Activated CD4-positive, alpha-beta T cell treated with anti-CD3 and anti-CD28 coated beads, Interleukin-2, amount 50 U/mL, for 1 hour (primary cell): ENCODE measurements at regions not wholly inside any gene's neighbourhood (a gene's known extent, or its start where the extent isn't known, plus 50 kb on each side); places are given as distances from the start of the nearest gene placed in this dataset.
"Not testable (repeated sequence)": the region's sequence is repeated elsewhere in the genome, so short reads cannot be mapped to it uniquely, and the experiment has no call there.

ENCODE experiments used
- DNase-seq: peaks from one replicate; pipeline ENCODE4 v3.0.0-alpha.2; 2020

DNA sequence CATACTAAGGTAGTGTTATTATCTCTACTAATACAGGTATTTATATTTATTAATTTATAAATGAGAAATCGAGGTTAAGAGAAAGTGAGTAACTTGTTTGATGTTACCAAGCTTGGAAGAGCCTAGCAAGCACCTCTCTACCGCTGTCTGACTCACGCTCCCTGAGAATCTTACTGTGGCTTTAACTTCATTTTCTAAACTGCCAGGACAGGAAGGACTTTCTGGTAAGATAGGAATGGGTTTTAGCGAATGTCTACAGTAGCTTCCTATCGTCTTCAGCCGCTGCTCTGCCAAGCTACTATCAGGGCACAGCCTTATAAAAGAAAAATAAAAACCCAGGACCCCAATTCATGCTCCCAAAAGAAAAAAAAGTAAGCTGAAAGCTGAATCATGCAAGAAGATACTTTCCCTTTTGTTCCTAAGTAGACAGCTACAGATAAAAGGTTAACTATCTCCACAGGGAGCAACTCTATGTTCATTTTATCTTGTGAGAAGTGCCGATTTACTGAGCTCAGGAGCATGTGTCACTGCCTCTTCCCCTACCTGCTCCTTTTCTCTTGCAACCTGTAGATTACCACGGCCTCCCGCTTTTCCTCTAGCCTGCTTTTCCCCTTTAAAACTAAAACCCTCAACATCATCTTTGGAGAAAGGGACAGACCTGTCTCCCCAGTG, 60.2 kb downstream of the THNSL1 start:
- DNase-seq: no peak

DNA sequence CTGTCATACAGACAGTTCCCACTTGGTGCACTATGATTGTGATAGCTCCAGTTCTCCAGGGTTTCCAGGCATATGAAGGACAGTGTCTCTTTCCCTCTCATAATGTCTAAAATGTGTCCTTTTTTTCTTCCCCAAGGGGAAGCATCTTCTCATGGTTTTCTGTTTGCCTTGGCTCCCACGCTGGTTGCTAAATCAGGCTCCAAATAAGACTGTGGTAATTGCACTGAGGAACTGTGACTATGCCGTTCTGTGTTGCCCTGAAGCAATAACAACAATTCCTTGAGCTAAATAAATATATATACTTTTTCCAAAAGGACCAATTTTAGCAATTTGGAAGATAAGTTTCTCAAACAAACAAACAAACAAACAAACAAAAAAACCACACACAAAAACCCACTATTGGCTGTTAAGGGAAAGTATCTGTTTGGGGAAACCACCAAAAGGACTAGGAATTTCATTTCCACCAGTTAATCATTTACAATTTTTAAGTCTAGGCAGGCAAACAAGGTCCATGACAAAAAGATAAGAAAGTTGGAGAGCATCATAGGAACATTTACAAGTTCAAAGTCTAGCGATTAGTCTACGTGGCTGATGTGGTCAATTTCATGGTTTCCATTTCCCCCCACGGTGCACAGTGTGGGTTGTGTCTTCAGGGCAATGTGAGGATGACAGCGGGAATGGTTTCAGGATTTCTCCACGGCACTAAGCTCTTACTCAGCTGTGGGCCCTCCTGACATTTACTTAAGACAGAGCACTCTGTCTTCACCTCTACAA, 62.4 kb downstream of the THNSL1 start:
- DNase-seq: no peak

DNA sequence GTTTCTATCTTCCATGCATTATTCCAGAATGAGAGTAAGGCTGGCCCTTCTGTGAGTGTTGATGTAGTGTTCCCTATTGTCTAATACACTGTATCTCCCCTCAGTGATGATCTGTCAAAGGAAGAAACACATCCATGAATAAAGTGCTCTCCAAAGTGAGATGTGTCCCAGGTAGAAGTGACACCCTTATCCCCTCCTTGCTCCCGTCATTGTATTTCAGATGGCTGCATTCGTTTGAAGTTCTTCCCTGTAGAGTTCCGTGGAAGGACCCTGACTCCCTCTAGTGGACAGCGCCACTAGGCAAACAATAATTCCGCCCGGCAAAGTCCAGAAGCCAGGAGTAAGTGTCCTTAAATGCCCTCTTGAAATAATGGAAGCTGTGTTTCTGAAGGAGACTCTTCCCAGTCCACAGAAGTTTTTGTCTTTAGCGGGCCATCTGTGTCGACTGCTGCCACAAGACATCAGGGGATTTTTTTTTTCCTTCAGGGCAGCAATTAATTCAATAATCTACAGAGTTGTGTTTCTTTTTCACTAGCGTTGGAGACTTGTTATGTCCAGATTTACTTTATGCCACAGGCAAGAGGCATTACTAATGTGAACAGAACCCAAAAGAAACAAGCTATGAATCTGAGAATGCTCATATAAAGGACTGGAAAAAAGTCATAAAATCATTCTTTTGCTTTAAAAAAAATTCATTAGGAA, 64.6 kb downstream of the THNSL1 start:
- DNase-seq: peak; percentile 55

DNA sequence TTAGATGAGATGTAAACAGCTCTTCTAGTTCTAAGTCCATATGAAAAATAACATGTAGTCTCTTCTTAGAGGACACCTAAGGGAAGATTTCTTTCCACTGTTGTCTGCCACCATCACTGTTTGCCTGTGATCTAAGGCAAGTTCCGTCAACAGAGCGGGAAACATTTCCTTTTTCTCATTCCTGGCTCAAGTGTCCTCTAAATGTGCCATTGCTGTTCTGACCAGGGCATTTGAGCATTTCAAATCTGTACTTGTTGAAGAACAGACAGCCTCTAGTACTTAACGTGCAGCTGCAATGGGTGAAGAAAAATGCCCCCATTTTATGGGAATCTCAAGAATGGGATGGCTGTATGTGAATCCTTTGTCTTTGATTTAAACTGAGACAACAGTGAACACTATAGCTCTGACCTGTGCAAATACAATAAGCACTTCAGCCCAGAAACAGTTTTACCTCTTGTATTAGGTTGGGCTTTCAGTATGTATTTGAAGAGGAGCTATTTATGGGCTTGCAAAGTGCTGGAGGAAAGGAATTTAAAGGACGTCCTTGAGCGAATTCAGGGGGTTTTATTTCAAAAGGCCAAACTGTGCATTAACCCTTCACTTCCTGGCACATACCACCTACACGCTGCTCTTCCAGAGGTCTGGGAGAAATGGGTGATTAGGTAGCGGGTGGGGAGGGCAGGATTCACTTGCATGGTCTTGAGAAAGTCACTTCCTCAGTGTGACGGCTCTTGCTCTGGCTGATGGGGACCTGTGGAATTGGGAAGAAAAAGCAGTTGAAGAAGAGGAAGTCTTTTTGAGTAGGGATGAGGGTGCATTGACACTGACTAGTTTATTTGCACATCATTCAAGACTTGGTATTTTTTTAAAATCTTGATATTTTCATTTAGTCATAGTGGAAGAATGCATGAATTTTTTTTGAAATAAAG, 66.1 kb downstream of the THNSL1 start:
- no peak for DNase-seq

DNA sequence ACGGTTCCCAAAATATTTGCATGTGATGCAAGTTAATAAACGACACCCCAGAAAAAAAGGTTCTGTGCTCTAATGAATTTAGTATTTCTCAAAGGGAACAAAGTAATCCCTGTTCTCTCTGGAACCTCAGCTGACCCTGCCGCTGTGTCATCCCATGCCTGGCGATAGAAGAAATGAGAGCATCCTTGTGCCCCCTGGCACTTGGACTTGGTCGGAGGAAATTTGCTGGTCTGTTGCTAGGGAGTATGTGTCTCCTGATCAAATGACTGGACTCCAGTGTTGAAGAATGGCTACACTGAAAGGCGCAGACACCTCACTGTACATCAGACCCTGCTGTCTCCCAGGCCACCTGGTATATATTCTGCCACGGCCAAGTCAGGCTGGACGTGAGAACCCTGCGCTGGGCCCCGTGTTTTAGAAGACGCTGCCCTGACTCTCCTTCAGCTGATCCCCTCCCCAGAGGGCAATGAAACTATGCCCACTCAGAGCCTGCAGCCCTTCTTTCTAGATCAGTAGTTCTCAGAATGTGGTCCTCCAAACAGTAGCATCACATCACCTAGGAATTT, 67.2 kb downstream of the THNSL1 start:
- no peak for DNase-seq

DNA sequence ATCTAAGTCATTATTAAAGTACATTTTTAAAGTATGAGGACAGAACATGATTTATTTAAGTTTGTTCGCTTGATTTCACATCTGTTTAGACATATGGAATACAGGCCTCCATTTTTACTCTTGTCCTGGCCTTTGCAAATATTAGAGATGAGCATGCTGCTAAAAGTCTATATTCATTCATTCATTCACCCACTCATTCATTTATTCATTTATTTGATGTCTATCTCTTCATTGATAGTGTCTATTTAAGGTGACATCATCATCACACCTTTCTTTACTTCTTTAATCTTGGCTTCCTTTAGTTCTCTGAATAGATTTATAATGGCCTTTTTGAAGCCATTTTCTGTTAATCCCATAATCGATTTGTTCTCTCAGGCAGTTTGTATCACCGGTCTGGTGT, 68.0 kb downstream of the THNSL1 start:
- DNase-seq: no peak

DNA sequence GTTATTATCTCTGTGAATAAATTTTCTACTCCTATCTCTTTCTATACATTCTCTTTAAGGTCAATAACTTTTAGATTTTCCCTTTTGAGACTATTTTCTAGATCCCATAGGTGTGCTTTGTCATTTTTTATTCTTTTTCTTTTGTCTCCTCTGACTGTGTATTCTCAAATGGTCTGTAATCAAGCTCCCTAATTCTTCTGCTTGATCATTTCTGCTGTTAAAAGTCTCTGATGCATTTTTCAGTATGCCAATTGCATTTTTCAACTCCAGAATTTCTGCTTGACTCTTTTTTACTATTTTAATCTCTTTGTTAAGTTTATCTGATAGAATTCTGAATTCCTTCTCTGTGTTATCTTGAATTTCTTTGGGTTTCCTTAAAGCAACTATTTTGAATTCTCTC, 78.2 kb downstream of the THNSL1 start:
- DNase-seq: no peak

DNA sequence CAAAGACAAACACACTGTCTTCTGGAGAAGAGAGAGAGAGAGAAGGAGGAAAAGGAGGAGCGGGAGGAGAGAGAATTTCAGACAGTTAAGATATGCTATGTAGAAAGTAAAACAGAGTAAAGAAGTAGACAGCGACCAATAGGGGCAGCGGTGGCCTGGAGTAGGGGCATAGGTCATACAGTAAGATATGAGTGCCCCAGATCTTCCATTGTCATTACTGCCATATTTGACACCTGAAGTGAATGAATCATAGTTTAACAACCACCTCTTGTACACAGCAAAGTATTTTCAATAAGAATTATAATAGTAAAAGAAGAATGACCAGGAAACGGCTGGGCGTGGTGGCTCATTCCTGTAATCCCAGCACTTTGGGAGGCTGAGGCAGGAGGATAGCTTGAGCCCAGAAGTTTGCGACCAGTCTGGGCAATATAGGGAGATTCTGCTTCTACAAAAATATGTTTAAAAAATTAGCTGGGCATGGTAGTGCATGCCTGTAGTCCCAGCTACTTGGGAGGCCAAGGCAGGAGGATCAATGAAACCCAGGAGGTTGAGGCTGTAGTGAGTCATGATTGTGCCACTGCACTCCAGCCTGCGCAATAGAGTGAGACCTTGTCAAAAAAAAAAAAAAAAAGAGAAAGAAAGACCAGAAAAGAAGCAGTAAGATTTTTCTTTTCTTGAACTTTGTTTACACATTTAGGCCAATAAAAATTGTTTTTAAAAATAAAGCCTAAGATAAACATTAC, 77.0 kb upstream of the GPR158 start:
- no peak for DNase-seq

DNA sequence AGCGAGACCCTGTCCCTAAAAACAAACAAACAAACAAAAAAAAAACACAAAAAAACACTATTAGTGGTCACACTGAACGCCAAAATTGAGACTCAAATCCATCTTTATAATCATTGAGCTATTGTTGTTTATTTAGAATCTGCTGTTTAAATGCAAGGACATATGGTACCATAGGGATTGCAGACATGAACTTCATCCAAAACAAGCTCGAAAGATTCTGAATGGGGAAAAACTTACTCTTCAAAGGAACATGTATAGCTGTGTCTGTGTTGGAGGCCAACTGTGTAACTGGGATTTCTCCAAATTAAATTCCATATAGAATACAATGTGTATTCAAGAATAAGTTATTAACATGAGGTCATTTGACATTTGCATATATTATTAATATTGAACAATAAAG, 74.7 kb upstream of the GPR158 start:
- no peak for DNase-seq

DNA sequence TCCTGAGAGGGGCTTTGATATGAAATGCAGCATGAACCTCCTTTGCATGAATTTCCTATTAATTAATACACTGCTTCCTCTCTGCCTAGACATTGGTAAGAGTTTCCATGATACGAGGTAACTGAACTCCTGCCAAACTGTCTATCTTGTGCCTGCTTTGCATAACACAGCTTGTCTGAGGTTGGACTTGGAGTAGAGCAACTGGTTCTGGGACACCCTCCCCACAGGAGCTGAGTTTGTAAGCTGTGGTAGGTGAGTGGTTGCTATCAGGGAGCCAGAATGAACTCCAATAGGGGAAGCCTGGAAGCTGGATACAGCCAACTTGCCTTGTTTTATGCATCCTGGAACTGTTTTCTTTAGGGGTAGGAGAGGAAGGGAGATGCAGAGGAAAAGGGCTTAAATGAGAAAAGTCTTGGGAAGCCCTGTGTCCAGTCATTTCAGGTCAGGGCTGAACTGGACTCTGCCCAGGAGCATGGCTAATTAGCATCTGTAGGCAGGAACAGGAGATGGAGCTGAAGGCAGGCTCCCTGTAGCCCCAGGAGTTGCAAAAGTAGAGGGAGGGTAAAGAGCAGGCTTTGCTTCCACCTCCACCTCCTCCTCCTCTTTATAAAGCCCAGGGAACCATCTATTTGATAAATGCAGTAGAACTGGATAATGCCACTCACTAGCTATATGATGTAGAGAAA, 73.2 kb upstream of the GPR158 start:
- no peak for DNase-seq

DNA sequence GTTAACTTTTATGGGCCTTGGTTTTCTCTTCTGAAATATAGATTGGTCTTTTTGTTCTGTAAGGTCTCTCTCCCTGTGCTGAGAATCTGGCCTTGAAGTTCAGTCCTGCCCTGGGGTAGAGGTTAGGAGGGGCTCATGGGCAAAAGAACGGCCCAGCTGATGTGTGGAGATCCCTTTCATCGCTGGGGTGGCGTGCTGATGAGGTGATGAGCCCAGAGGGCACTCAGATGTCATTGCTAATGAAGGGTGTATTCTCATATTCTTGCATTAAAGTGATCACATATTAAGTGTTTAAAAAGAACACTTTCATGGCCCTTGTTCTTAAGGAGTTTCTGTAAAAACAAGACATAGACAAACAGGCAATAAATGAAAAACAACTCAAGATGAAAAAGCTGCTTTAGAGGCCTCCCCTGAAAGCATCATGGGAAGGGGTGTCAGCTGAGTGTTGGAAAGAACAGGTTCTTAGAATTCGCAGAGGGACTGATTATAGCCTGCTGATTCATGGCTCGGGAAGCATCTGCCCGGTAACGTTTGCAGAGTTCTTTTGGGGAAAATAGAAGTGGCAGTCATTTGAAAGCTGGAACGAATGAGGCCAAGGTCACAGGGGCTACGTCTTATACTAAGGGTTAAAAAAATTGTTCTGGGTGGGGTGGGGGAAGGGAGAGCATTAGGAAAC, 72.5 kb upstream of the GPR158 start:
- DNase-seq: no peak

DNA sequence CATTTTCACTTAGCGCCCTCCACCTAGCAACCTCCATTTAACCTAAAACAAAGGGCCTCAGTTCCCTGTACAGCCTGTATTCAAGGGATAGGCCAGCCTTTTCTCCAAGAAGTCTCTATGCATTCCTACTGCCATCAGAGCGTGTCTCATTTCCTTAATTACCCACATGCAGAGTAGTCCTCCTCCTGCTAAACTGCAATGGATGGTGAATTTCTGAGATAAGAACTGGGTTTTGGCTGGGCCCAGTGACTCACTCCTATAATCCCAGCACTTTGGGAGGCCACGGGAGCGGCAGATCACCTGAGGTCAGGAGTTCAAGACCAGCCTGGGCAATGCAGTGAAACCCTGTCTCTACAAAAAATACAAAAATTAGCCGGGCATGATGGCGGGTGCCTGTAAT, 71.1 kb upstream of the GPR158 start:
- no peak for DNase-seq

DNA sequence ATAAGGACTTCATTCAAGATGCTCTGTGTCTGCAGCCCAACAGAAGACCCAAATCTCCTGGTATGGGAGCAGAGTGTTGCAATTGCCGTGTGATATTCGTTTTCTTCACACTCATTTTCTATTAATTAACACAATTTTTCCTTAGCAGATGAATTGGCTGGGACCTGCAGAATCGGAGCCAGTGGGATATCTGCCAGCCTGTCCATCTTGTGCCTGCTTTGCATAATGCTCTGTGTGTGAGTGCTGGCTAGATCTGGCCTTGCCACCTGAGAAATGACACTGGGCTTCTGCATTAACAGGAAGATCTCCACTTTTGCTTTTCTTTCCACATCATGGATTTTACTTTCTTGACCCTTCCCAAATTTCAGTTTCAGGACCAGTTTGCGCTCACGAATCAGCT, 70.4 kb upstream of the GPR158 start:
- no peak for DNase-seq

DNA sequence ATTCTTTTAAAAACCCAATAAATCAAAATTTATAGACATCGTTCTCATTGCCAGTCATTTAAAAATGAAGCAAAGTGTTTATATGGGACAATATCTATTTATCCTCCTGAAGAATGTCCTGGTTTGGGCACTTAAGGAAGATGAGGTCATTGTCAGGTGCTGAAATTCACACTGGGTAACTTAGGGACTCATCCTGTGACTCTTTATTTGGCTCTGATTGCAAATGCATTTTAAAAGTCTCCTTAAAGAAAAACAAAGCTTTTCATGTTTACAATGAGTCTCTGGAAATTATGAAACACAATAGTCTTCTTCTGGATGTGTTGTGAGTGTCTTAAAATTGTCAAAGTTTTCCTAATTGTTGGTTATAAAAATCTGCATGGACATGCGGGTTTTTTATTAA, 69.5 kb upstream of the GPR158 start:
- DNase-seq: no peak

DNA sequence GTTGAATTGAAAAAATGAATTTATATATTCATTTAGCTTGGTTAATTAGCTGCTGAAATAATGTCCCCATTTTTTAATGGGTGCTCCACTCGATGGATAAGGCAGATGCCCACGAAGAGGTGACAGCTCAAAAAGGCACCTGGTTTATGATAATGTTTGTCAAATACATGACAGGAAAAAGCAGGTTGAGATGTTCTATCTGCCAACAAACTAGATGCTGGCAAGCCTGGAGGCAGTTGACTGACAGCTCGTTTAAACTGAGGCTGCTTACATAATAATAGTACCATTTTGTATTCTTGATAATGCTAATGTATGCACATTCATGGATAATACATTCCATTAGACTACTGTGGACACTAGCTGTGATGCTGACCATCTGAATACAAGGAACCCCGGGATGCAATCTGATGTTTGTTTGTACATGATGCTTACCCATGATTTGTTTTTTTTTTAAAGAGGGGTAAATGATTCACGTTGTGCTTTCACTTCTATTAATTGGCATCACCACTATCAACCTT, 69.0 kb upstream of the GPR158 start:
- no peak for DNase-seq

DNA sequence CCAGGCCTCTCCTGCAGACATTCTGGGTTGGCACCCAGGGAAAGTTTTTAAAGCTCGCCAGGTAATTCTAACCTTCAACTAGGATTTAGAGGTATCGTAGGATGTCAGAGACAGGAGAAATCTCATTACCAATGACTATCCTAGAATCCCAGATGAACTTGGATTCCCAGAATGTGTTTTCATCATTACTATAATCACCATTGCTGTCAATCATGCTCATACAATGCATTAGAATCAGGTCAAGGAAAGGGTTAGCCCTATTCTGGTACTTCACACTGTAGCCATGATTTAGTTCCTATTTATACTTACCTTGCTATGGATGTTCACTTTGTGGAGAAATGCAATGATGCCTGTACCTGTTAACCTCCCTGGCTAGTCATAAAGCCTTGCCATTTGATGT, 67.0 kb upstream of the GPR158 start:
- DNase-seq: no peak

DNA sequence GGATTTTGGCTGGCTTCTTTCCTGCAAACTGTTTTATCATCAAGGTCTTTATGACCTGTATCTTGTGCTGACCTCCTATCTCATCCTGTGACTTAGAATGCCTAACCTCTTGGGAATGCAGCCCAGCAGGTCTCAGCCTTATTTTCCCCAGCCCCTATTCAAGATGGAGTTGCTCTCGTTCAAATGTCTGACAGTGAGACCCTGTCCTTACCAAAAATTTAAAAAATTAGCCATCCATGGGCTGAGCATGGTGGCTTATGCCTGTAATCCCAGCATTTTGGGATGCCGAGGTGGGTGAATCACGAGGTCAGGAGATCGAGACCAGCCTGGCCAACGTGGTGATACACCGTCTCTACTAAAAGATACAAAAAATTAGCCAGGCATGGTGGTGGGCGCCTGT, 64.9 kb upstream of the GPR158 start:
- DNase-seq: not testable (repeated sequence)

DNA sequence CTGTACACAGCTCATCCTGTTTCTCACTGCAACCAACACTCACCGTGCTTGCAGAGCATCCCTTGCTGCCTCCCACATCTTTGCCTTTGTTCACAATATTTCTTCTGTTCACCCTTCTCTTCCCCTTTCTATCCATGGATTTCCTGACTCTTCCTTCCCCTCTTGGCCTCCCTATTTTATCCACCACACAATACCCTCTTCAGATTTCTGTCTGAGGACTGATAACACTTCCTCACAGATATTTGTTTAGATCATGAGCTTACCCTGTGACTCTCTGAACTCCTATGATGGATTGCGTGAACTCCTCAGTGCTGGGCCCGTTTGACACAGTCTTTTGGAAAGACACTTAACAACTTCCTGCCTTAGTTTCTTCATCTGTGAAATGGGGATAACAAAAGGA, 62.8 kb upstream of the GPR158 start:
- no peak for DNase-seq

DNA sequence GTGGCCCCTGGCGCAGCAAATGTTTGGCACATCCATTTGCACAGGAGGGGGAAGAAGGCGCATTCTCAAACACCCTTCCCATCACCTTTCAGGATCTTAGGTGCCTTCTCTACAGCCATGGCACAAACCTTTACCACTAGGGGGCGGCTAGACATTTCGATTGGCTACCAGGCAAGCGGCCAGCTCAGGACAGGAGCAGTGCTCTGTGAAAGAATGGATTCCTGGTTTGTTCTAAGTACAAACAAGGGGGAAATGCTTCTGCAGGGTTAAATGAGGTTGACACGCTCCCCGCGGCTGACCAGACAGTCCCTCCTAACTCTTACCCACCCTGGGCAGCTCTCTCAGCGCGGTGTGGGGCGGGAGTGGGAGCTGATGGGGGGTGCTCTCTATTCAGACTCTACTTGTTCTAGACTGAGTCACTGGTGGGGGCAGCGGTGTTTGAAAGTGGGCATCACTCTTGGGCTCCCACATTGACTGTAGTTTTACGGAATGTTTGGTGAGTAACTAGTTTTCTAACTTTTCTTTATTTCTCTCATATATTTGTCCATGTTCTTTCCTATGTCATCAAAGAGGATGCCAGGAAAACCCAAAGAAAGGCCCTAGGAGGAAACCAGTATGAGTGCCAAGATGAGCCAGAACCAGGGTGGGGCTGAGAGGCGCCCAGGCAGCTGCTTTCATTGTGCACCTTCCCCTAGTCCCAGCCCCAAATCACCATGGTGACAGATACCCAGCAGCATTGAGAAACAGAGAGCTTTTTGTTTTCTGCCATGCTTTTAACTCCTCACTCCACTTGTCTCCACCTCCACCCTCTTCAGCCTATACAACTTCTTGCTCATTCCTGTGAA, 61.4 kb upstream of the GPR158 start:
- DNase-seq: peak; percentile 7

DNA sequence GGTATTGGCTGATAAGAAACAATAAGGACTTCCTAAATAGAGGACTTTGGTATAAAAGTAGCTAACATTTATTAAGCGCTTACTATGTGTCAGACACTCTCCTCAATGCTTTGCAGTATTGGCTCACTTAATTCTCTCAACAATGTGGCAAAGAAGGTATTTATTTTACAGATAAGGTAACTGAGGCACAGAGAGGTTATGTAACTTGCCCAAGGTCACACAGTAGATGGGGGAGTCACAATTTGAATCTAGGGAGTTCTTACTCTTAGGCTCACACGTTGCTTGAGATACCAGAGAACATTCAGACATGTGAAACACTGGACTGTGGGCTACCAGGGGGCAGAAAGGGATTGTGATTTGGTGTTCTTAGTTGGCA, 60.8 kb upstream of the GPR158 start:
- DNase-seq: no peak
